ENCODE measurements at regions not wholly inside any gene's neighbourhood (a gene's known extent, or its start where the extent isn't known, plus 50 kb on each side); places are given as distances from the start of the nearest gene placed in this dataset.

DNA sequence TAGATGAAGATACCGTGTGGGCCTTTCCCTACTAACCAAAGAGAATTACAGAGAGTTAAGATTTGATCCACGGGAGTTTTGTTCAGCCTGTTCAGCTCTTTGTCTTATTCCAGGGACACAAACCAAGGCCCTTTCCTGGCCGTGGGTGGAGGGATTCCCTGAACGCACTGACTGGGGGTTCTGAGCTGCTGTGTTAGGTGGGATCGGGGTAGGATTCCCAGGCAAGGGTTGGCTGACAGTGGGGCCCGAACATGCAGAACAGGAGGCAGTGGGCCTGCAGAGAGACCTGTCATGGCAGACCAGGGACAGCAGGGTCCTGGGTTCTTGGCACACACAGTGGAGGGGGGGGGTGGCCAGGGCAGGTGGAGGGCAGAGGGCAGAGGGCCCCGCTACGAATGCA, 89.5 kb upstream of the MKI67 start:
- H3K9me3 ChIP-seq (ENCODE audit: control insufficient read depth, low read length): no peaks in the 10 kb centered on the region
- H3K4me3 ChIP-seq (ENCODE audit: insufficient read depth in 1 of 2, low read depth in 1 of 2, low read length in 2 of 2): no peak overlapping the region
- no peak overlapping the region for H2BK15ac ChIP-seq (ENCODE audit: low read depth, poor library complexity, severe bottlenecking)
- WGBS: 83% methylated on average over 6 of the region's 8 CpGs
- H3K9ac ChIP-seq (ENCODE audit: low read length): no peak overlapping the region
- no peak overlapping the region for H3K4ac ChIP-seq (ENCODE audit: low read depth in 1 of 2, low read length in 2 of 2)
- H3K36me3 ChIP-seq (ENCODE audit: control insufficient read depth in 1 of 2, insufficient read depth in 2 of 2, low read depth in 1 of 2, low read length in 2 of 2): peaks cover 0 to 3% of the 10 kb centered on the region in 2 experiments
- H3K23ac ChIP-seq (ENCODE audit: low read length in 2 of 2): no peak overlapping the region
- no peak overlapping the region for H3K14ac ChIP-seq (ENCODE audit: low read length in 2 of 2)
- no peak overlapping the region for H2BK12ac ChIP-seq (ENCODE audit: low read length in 2 of 2)
- H3K18ac ChIP-seq (ENCODE audit: low read depth in 1 of 2, low read length in 2 of 2): no peak overlapping the region
- H3K27me3 ChIP-seq (ENCODE audit: control insufficient read depth in 1 of 2, insufficient read depth in 1 of 2, low read length in 2 of 2): peaks cover 11 to 18% of the 10 kb centered on the region in 2 experiments
- no peak overlapping the region for H3K27ac ChIP-seq (ENCODE audit: low read length, poor library complexity, severe bottlenecking)
- H3K4me2 ChIP-seq (ENCODE audit: low read length, poor library complexity, severe bottlenecking): no peak overlapping the region
- H4K91ac ChIP-seq (ENCODE audit: low read length): no peak overlapping the region
- no peak overlapping the region for H2BK5ac ChIP-seq (ENCODE audit: low read depth, low read length, poor library complexity, severe bottlenecking)
- H2AK5ac ChIP-seq (ENCODE audit: low read length, severe bottlenecking): no peak overlapping the region
- no peak overlapping the region for H2BK120ac ChIP-seq (ENCODE audit: low read depth, low read length)
- no peak for DNase-seq
- H3K4me1 ChIP-seq (ENCODE audit: control insufficient read depth, insufficient read depth, low read depth, low read length): peaks cover 6% of the 10 kb centered on the region
- H3K79me1 ChIP-seq (replicated peaks; ENCODE audit: low read length, poor library complexity, severe bottlenecking): no peaks in the 10 kb centered on the region
- no peak overlapping the region for H4K8ac ChIP-seq (ENCODE audit: low read length)
- no peak overlapping the region for H2AFZ ChIP-seq (ENCODE audit: low read depth, low read length)

DNA sequence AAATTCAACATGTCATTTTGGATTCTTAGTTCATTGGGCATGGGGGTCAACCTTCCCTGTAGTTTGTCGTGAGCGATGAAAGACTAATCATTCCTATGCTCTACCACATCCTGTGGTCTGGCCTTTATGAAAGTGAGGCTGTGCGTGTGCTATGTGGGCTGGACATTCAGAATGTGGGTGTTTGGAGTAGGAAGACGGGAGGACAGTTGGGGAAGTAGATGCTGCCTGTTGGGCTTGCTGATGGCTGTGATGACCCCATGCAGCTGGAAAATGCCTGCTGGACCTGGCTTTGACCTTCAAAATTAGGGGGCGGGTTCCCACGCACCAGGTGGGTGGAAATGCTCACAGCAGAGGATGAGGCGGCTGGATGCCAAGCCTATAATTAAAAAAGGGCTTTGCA, 90.9 kb upstream of the MKI67 start:
- H3K9ac ChIP-seq (ENCODE audit: low read length): no peak overlapping the region
- no peak overlapping the region for H3K18ac ChIP-seq (ENCODE audit: low read depth in 1 of 2, low read length in 2 of 2)
- H3K27me3 ChIP-seq (ENCODE audit: control insufficient read depth in 1 of 2, insufficient read depth in 1 of 2, low read length in 2 of 2): peaks cover 11 to 20% of the 10 kb centered on the region in 2 experiments
- H3K4ac ChIP-seq (ENCODE audit: low read depth in 1 of 2, low read length in 2 of 2): no peak overlapping the region
- no peak overlapping the region for H3K4me2 ChIP-seq (ENCODE audit: low read length, poor library complexity, severe bottlenecking)
- H2BK5ac ChIP-seq (ENCODE audit: low read depth, low read length, poor library complexity, severe bottlenecking): no peak overlapping the region
- no peaks in the 10 kb centered on the region for H3K9me3 ChIP-seq (ENCODE audit: control insufficient read depth, low read length)
- H3K79me1 ChIP-seq (replicated peaks; ENCODE audit: low read length, poor library complexity, severe bottlenecking): no peaks in the 10 kb centered on the region
- 81% methylated on average over 7 of the region's 7 CpGs for WGBS
- no peak overlapping the region for H3K23ac ChIP-seq (ENCODE audit: low read length in 2 of 2)
- H2AFZ ChIP-seq (ENCODE audit: low read depth, low read length): no peak overlapping the region
- no peak for DNase-seq
- no peak overlapping the region for H2BK15ac ChIP-seq (ENCODE audit: low read depth, poor library complexity, severe bottlenecking)
- H3K27ac ChIP-seq (ENCODE audit: low read length, poor library complexity, severe bottlenecking): no peak overlapping the region
- no peak overlapping the region for H4K8ac ChIP-seq (ENCODE audit: low read length)
- H2BK12ac ChIP-seq (ENCODE audit: low read length in 2 of 2): no peak overlapping the region
- peaks cover 1% of the 10 kb centered on the region for H3K4me1 ChIP-seq (ENCODE audit: control insufficient read depth, insufficient read depth, low read depth, low read length)
- H3K14ac ChIP-seq (ENCODE audit: low read length in 2 of 2): no peak overlapping the region
- H2BK120ac ChIP-seq (ENCODE audit: low read depth, low read length): no peak overlapping the region
- no peak overlapping the region for H2AK5ac ChIP-seq (ENCODE audit: low read length, severe bottlenecking)
- H3K36me3 ChIP-seq (ENCODE audit: control insufficient read depth in 1 of 2, insufficient read depth in 2 of 2, low read depth in 1 of 2, low read length in 2 of 2): no peaks in the 10 kb centered on the region
- no peak overlapping the region for H3K4me3 ChIP-seq (ENCODE audit: insufficient read depth in 1 of 2, low read depth in 1 of 2, low read length in 2 of 2)
- H4K91ac ChIP-seq (ENCODE audit: low read length): no peak overlapping the region

- DNase-seq: no peak
- no peak overlapping the region for H2BK120ac ChIP-seq (ENCODE audit: low read depth, low read length)
- H3K18ac ChIP-seq (ENCODE audit: low read depth in 1 of 2, low read length in 2 of 2): no peak overlapping the region
- no peak overlapping the region for H4K8ac ChIP-seq (ENCODE audit: low read length)
- no peak overlapping the region for H2BK12ac ChIP-seq (ENCODE audit: low read length in 2 of 2)
- H3K27ac ChIP-seq (ENCODE audit: low read length, poor library complexity, severe bottlenecking): no peak overlapping the region
- no peak overlapping the region for H2AFZ ChIP-seq (ENCODE audit: low read depth, low read length)
- no peak overlapping the region for H3K9ac ChIP-seq (ENCODE audit: low read length)
- no peak overlapping the region for H2BK15ac ChIP-seq (ENCODE audit: low read depth, poor library complexity, severe bottlenecking)
- H3K36me3 ChIP-seq (ENCODE audit: control insufficient read depth in 1 of 2, insufficient read depth in 2 of 2, low read depth in 1 of 2, low read length in 2 of 2): no peaks in the 10 kb centered on the region
- no peak overlapping the region for H3K14ac ChIP-seq (ENCODE audit: low read length in 2 of 2)
- H2AK5ac ChIP-seq (ENCODE audit: low read length, severe bottlenecking): no peak overlapping the region
- H3K4me1 ChIP-seq (ENCODE audit: control insufficient read depth, insufficient read depth, low read depth, low read length): no peaks in the 10 kb centered on the region
- peaks cover 4 to 17% of the 10 kb centered on the region in 2 experiments for H3K27me3 ChIP-seq (ENCODE audit: control insufficient read depth in 1 of 2, insufficient read depth in 1 of 2, low read length in 2 of 2)
- no peaks in the 10 kb centered on the region for H3K9me3 ChIP-seq (ENCODE audit: control insufficient read depth, low read length)
- H4K91ac ChIP-seq (ENCODE audit: low read length): no peak overlapping the region
- no peak overlapping the region for H3K4ac ChIP-seq (ENCODE audit: low read depth in 1 of 2, low read length in 2 of 2)
- WGBS: 75% methylated on average over 4 of the region's 4 CpGs
- no peak overlapping the region for H3K4me2 ChIP-seq (ENCODE audit: low read length, poor library complexity, severe bottlenecking)
- H2BK5ac ChIP-seq (ENCODE audit: low read depth, low read length, poor library complexity, severe bottlenecking): no peak overlapping the region
- no peaks in the 10 kb centered on the region for H3K79me1 ChIP-seq (replicated peaks; ENCODE audit: low read length, poor library complexity, severe bottlenecking)
- H3K4me3 ChIP-seq (ENCODE audit: insufficient read depth in 1 of 2, low read depth in 1 of 2, low read length in 2 of 2): no peak overlapping the region
- no peak overlapping the region for H3K23ac ChIP-seq (ENCODE audit: low read length in 2 of 2)
Measured at GRCh38 chr10:128218161-128218560, 91.9 kb upstream of the MKI67 start.

DNA sequence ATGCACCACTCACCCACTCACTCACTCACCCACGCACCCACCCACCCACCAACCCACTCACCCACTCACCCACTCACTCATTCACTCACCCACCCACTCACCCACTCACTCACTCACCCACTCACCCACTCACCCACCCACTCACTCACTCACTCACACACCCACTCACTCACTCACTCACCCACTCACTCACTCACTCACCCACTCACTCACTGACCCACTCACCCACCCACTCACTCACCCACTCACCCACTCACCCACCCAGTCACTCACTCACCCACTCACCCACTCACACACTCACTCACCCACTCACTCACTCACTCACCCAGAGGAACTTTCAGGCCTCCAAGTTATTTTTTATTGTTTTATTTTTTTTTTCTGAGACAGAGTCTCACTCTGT, 93.1 kb upstream of the MKI67 start:
- Histone ChIP-seq H3K79me1 (replicated peaks; ENCODE audit: low read length, poor library complexity, severe bottlenecking) (no peaks in the 10 kb centered on the region), H3K4me2 (ENCODE audit: low read length, poor library complexity, severe bottlenecking) (no peak overlapping the region), H3K18ac (ENCODE audit: low read depth in 1 of 2, low read length in 2 of 2) (no peak overlapping the region), H4K8ac (ENCODE audit: low read length) (no peak overlapping the region), H2BK15ac (ENCODE audit: low read depth, poor library complexity, severe bottlenecking) (no peak overlapping the region), H4K91ac (ENCODE audit: low read length) (no peak overlapping the region), H3K4me1 (ENCODE audit: control insufficient read depth, insufficient read depth, low read depth, low read length) (no peaks in the 10 kb centered on the region), H3K27me3 (ENCODE audit: control insufficient read depth in 1 of 2, insufficient read depth in 1 of 2, low read length in 2 of 2) (peaks cover 4 to 17% of the 10 kb centered on the region in 2 experiments), H3K14ac (ENCODE audit: low read length in 2 of 2) (no peak overlapping the region), H2AK5ac (ENCODE audit: low read length, severe bottlenecking) (no peak overlapping the region), H3K9me3 (ENCODE audit: control insufficient read depth, low read length) (no peaks in the 10 kb centered on the region), H3K9ac (ENCODE audit: low read length) (no peak overlapping the region), H2BK5ac (ENCODE audit: low read depth, low read length, poor library complexity, severe bottlenecking) (no peak overlapping the region), H3K36me3 (ENCODE audit: control insufficient read depth in 1 of 2, insufficient read depth in 2 of 2, low read depth in 1 of 2, low read length in 2 of 2) (no peaks in the 10 kb centered on the region), H3K27ac (ENCODE audit: low read length, poor library complexity, severe bottlenecking) (no peak overlapping the region), H3K4ac (ENCODE audit: low read depth in 1 of 2, low read length in 2 of 2) (no peak overlapping the region), H2BK120ac (ENCODE audit: low read depth, low read length) (no peak overlapping the region), H3K23ac (ENCODE audit: low read length in 2 of 2) (no peak overlapping the region), H2BK12ac (ENCODE audit: low read length in 2 of 2) (no peak overlapping the region), H2AFZ (ENCODE audit: low read depth, low read length) (no peak overlapping the region), H3K4me3 (ENCODE audit: insufficient read depth in 1 of 2, low read depth in 1 of 2, low read length in 2 of 2) (no peak overlapping the region)
- no peak for DNase-seq
- no CpG with 5 or more reads among the region's 1 CpG for WGBS

Data from mesenchymal stem cell (in vitro differentiated cells and primary cell).